ENCODE measurements at regions not wholly inside any gene's neighbourhood (a gene's known extent, or its start where the extent isn't known, plus 50 kb on each side); places are given as distances from the start of the nearest gene placed in this dataset.

DNA sequence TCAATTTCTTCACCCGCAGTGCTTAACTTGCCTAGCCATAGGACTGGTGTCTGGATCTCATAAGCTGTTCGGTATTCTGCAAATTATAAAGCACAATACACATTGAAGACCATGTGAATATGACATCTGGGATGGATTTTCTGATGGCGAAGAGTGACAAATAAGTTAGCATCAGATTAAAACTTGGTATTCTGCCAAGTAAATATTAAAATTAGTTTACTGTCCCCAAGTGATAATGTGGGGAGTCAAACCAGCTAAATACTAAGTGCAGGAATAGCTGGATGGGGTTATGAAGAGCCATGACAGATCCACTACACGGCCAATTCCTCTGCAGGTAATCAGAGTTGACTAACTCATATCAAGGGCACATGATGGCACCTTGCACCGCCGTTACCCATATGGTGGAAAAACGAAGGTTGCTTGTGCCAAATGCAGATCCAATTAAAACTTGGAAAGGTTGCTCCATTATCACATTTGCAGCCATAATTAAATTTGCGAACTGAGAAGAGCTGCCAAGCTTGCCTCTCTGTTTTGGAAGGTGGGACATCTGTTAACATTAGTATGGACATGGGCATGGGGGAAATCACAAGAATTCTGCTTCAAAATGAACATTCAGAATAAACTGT is 114.9 kb upstream of the TOM1L1 start:
- Histone ChIP-seq H3K4me3 (ENCODE audit: low read length) (no peak overlapping the region), H4K20me1 (ENCODE audit: low read length) (no peaks in the 10 kb centered on the region), H3K27ac (ENCODE audit: low read length) (no peak overlapping the region), H3K9me3 (ENCODE audit: low read length) (peaks cover 4% of the 10 kb centered on the region; the same call in 1 of the 2 replicates), H3K36me3 (ENCODE audit: low read depth, low read length) (no peaks in the 10 kb centered on the region), H3K9ac (ENCODE audit: low read length) (no peak overlapping the region), H3K79me2 (ENCODE audit: low read length) (no peaks in the 10 kb centered on the region), H3K4me1 (ENCODE audit: insufficient read depth, low read length) (no peaks in the 10 kb centered on the region), H3K27me3 (ENCODE audit: low read length) (no peaks in the 10 kb centered on the region), H2AFZ (ENCODE audit: low read length) (no peak overlapping the region), H3K4me2 (ENCODE audit: low read length) (no peak overlapping the region), H3F3A (ENCODE audit: low read length, unreplicated experiment) (no peaks in the 10 kb centered on the region), H3K9me2 (replicated peaks; ENCODE audit: low read length) (no peaks in the 10 kb centered on the region)
- POLR2A ChIA-PET (ENCODE audit: unreplicated experiment) = no interaction called here
- no TSS peak for BruUV-seq (replicated peaks)
- intact Hi-C loops (cut with micrococcal nuclease) = no loop called here
- CTCF ChIA-PET = no interaction called here
- TF ChIP-seq, protein P1, sequence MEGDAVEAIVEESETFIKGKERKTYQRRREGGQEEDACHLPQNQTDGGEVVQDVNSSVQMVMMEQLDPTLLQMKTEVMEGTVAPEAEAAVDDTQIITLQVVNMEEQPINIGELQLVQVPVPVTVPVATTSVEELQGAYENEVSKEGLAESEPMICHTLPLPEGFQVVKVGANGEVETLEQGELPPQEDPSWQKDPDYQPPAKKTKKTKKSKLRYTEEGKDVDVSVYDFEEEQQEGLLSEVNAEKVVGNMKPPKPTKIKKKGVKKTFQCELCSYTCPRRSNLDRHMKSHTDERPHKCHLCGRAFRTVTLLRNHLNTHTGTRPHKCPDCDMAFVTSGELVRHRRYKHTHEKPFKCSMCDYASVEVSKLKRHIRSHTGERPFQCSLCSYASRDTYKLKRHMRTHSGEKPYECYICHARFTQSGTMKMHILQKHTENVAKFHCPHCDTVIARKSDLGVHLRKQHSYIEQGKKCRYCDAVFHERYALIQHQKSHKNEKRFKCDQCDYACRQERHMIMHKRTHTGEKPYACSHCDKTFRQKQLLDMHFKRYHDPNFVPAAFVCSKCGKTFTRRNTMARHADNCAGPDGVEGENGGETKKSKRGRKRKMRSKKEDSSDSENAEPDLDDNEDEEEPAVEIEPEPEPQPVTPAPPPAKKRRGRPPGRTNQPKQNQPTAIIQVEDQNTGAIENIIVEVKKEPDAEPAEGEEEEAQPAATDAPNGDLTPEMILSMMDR (conservative IDR thresholded peaks at IDR 0.05; ENCODE audit: low read depth, low read length) = no peak
- no peak for TF ChIP-seq EZH2 (IDR thresholded peaks at IDR 0.05; ENCODE audit: low read length, unreplicated experiment)
- ATAC-seq (no peak), DNase-seq (no peak)

DNA sequence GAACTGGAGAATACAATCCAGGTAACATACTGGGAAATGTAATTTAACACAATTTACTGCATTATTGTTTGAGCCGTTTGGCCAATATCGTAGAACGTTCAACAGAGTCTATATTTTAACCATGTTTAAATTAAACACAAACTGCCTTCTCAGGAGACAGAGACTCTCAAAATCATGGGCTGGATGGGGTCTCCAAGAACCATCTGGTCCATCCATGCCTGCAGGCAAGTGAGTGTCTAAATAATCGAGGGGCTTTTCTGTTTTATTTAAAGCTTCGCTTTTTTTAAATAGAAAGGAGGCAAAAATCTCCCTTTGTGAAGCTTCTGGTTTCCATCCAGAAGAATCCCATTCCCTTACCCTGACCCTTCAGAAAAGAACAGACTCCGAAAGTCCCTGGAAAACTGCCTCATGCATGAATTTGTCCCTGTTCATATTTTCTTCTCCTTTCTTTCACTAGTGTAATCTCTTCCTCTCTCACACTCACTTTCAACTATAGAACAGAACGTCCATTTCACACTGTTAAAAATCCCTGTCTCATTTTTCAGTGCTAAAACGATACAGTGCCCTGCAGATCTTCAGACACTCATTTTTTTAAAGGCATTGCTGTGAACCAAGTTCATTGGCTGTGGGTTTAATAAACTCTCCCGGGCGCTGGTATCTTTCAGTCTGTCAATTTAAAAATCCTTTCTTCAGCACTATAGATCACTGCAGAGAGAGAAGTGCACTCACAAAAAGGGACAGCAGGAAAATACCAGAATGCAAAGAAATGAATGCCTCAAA is 111.4 kb upstream of the TOM1L1 start:
- H3K4me3 ChIP-seq (ENCODE audit: low read length) = no peak overlapping the region
- TF ChIP-seq, protein P1 (conservative IDR thresholded peaks at IDR 0.05; ENCODE audit: low read depth, low read length) = no peak
- TF ChIP-seq EZH2 (IDR thresholded peaks at IDR 0.05; ENCODE audit: low read length, unreplicated experiment) = no peak
- TF ChIP-seq EZH2phosphoT487 (IDR thresholded peaks at IDR 0.05; ENCODE audit: borderline replicate concordance, low read length) = no peak
- BruUV-seq (replicated peaks) = no TSS peak
- H3K9ac ChIP-seq (ENCODE audit: low read length) = no peak overlapping the region
- peaks cover 4% of the 10 kb centered on the region; the same call in 1 of the 2 replicates for H3K9me3 ChIP-seq (ENCODE audit: low read length)
- ChIA-PET POLR2A (ENCODE audit: unreplicated experiment) (no interaction called here), CTCF (no interaction called here)
- H3F3A ChIP-seq (ENCODE audit: low read length, unreplicated experiment) = no peaks in the 10 kb centered on the region
- intact Hi-C loops (cut with micrococcal nuclease) = no loop called here
- H4K20me1 ChIP-seq (ENCODE audit: low read length) = no peaks in the 10 kb centered on the region
- H3K27ac ChIP-seq (ENCODE audit: low read length) = no peak overlapping the region
- DNase-seq (no peak), ATAC-seq (no peak)
- no peaks in the 10 kb centered on the region for H3K9me2 ChIP-seq (replicated peaks; ENCODE audit: low read length)
- no peak overlapping the region for H2AFZ ChIP-seq (ENCODE audit: low read length)
- H3K36me3 ChIP-seq (ENCODE audit: low read depth, low read length) = no peaks in the 10 kb centered on the region
- no peak overlapping the region for H3K4me2 ChIP-seq (ENCODE audit: low read length)
- H3K27me3 ChIP-seq (ENCODE audit: low read length) = no peaks in the 10 kb centered on the region
- no peaks in the 10 kb centered on the region for H3K79me2 ChIP-seq (ENCODE audit: low read length)
- no peaks in the 10 kb centered on the region for H3K4me1 ChIP-seq (ENCODE audit: insufficient read depth, low read length)

DNA sequence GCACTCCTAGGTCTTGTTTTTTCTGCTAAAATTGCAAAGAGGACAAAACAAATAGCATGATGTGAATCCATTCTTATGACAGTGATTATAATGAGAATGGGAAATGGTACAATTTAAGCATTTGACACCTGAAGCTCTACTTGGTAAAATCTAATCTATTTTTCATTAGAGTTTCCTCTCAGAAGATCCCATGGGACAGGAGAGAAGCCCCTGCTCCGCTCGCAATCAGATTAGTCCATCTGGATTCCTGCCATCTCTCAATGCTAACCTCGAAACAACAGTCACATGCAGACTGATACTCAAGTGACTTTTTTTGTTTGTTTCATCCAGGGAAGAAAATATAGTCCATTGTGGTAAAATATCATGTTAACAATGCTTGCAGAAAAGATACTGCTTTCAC is 107.4 kb upstream of the TOM1L1 start:
- no peaks in the 10 kb centered on the region for H3K36me3 ChIP-seq (ENCODE audit: low read depth, low read length)
- no peaks in the 10 kb centered on the region for H3K4me1 ChIP-seq (ENCODE audit: insufficient read depth, low read length)
- H3K27me3 ChIP-seq (ENCODE audit: low read length) = no peaks in the 10 kb centered on the region
- TF ChIP-seq EZH2phosphoT487 (IDR thresholded peaks at IDR 0.05; ENCODE audit: borderline replicate concordance, low read length) (no peak), EZH2 (IDR thresholded peaks at IDR 0.05; ENCODE audit: low read length, unreplicated experiment) (no peak)
- TF ChIP-seq, protein P1 (conservative IDR thresholded peaks at IDR 0.05; ENCODE audit: low read depth, low read length) = no peak
- no peak overlapping the region for H3K27ac ChIP-seq (ENCODE audit: low read length)
- no peaks in the 10 kb centered on the region for H3K9me2 ChIP-seq (replicated peaks; ENCODE audit: low read length)
- intact Hi-C loops (cut with micrococcal nuclease) = no loop called here
- H3K4me2 ChIP-seq (ENCODE audit: low read length) = no peak overlapping the region
- no peak overlapping the region for H3K4me3 ChIP-seq (ENCODE audit: low read length)
- no peak for ATAC-seq
- POLR2A ChIA-PET (ENCODE audit: unreplicated experiment) = no interaction called here
- DNase-seq = no peak
- no peaks in the 10 kb centered on the region for H4K20me1 ChIP-seq (ENCODE audit: low read length)
- no peak overlapping the region for H3K9ac ChIP-seq (ENCODE audit: low read length)
- no TSS peak for BruUV-seq (replicated peaks)
- no peaks in the 10 kb centered on the region for H3F3A ChIP-seq (ENCODE audit: low read length, unreplicated experiment)
- peaks cover 14% of the 10 kb centered on the region; the same call in 1 of the 2 replicates for H3K9me3 ChIP-seq (ENCODE audit: low read length)
- no peaks in the 10 kb centered on the region for H3K79me2 ChIP-seq (ENCODE audit: low read length)
- no peak overlapping the region for H2AFZ ChIP-seq (ENCODE audit: low read length)
- CTCF ChIA-PET = no interaction called here
